Adipocyte (in vitro differentiated cells): ENCODE measurements at regions not wholly inside any gene's neighbourhood (a gene's known extent, or its start where the extent isn't known, plus 50 kb on each side); places are given as distances from the start of the nearest gene placed in this dataset.
A peak's percentile ranks its signal among the peaks of the same experiment; 100 is the strongest.

Experiments used
- DNase-seq: peaks from one replicate; pipeline ENCODE4 v3.0.0-alpha.2; 2015; ENCODE audit warnings: low read depth
- H3K27me3 ChIP-seq: replicated peaks from 2 replicates; pipeline ENCODE4 v1.7.0; 2013; ENCODE audit warnings: mild to moderate bottlenecking, low read length, moderate library complexity; ENCODE audit not compliant: control insufficient read depth, insufficient read depth
- H3K36me3 ChIP-seq: 2 replicates; pipeline ENCODE4 v1.7.0; 2013; ENCODE audit warnings: low read length, mild to moderate bottlenecking, moderate library complexity; ENCODE audit not compliant: control insufficient read depth, insufficient read depth, severe bottlenecking
- H3K4me1 ChIP-seq: 2 replicates; pipeline ENCODE4 v1.7.0; 2013; ENCODE audit warnings: mild to moderate bottlenecking, low read length, moderate library complexity; ENCODE audit not compliant: control insufficient read depth, insufficient read depth
- H3K4me3 ChIP-seq: 2 replicates; pipeline ENCODE4 v1.7.0; 2013; ENCODE audit warnings: mild to moderate bottlenecking, low read length, moderate library complexity
- H3K9ac ChIP-seq: 2 replicates; pipeline ENCODE4 v1.7.0; 2013; ENCODE audit warnings: mild to moderate bottlenecking, low read length, moderate library complexity
- H3K9me3 ChIP-seq: 2 replicates; pipeline ENCODE4 v1.7.0; 2013; ENCODE audit warnings: mild to moderate bottlenecking, low read length, moderate library complexity; ENCODE audit not compliant: control insufficient read depth

- Histone ChIP-seq H3K4me3 (no peak overlapping the region), H3K9me3 (no peaks in the 10 kb centered on the region), H3K4me1 (no peaks in the 10 kb centered on the region), H3K36me3 (no peaks in the 10 kb centered on the region), H3K27me3 (no peaks in the 10 kb centered on the region), H3K9ac (no peak overlapping the region)
- no peak for DNase-seq
These were observed 180.9 kb upstream of the GRIK2 start for GRCh38 chr6:101212640-101213039.

- no peak overlapping the region for H3K9ac ChIP-seq
- H3K36me3 ChIP-seq = no peaks in the 10 kb centered on the region
- no peak for DNase-seq
- H3K9me3 ChIP-seq = peaks cover 16% of the 10 kb centered on the region
- H3K4me3 ChIP-seq = no peak overlapping the region
- H3K4me1 ChIP-seq = no peaks in the 10 kb centered on the region
- H3K27me3 ChIP-seq = no peaks in the 10 kb centered on the region
These were observed 171.5 kb upstream of the GRIK2 start for GRCh38 chr6:101222007-101222406.

- no peak overlapping the region for H3K4me3 ChIP-seq
- H3K9ac ChIP-seq = no peak overlapping the region
- no peak for DNase-seq
- H3K27me3 ChIP-seq = no peaks in the 10 kb centered on the region
- H3K36me3 ChIP-seq = no peaks in the 10 kb centered on the region
- H3K4me1 ChIP-seq = no peaks in the 10 kb centered on the region
- peaks cover 16% of the 10 kb centered on the region for H3K9me3 ChIP-seq
These were observed 168.8 kb upstream of the GRIK2 start for GRCh38 chr6:101224751-101225150.

- no peak overlapping the region for H3K4me3 ChIP-seq
- H3K9ac ChIP-seq = no peak overlapping the region
- peaks cover 16% of the 10 kb centered on the region for H3K9me3 ChIP-seq
- no peaks in the 10 kb centered on the region for H3K4me1 ChIP-seq
- H3K27me3 ChIP-seq = no peaks in the 10 kb centered on the region
- peak; percentile 59 for DNase-seq
- H3K36me3 ChIP-seq = no peaks in the 10 kb centered on the region
These were observed 166.8 kb upstream of the GRIK2 start for GRCh38 chr6:101226677-101227135.

- Histone ChIP-seq H3K9ac (no peak overlapping the region), H3K36me3 (no peaks in the 10 kb centered on the region), H3K9me3 (no peaks in the 10 kb centered on the region), H3K4me3 (no peak overlapping the region), H3K27me3 (no peaks in the 10 kb centered on the region), H3K4me1 (no peaks in the 10 kb centered on the region)
- DNase-seq = no peak
These were observed 162.6 kb upstream of the GRIK2 start for GRCh38 chr6:101230866-101231265.

GRCh38 chr6:101231606-101232235 is 161.8 kb upstream of the GRIK2 start:
- H3K36me3 ChIP-seq = no peaks in the 10 kb centered on the region
- DNase-seq = no peak
- H3K9ac ChIP-seq = no peak overlapping the region
- H3K4me1 ChIP-seq = no peaks in the 10 kb centered on the region
- no peak overlapping the region for H3K4me3 ChIP-seq
- H3K9me3 ChIP-seq = no peaks in the 10 kb centered on the region
- H3K27me3 ChIP-seq = no peaks in the 10 kb centered on the region

GRCh38 chr6:101232961-101233360 is 160.5 kb upstream of the GRIK2 start:
- Histone ChIP-seq H3K36me3 (no peaks in the 10 kb centered on the region), H3K4me3 (no peak overlapping the region), H3K9ac (no peak overlapping the region), H3K27me3 (no peaks in the 10 kb centered on the region), H3K9me3 (no peaks in the 10 kb centered on the region), H3K4me1 (no peaks in the 10 kb centered on the region)
- DNase-seq = no peak

GRCh38 chr6:101236709-101237108 is 156.8 kb upstream of the GRIK2 start:
- no peaks in the 10 kb centered on the region for H3K27me3 ChIP-seq
- no peaks in the 10 kb centered on the region for H3K9me3 ChIP-seq
- no peaks in the 10 kb centered on the region for H3K36me3 ChIP-seq
- H3K9ac ChIP-seq = no peak overlapping the region
- no peak overlapping the region for H3K4me3 ChIP-seq
- no peaks in the 10 kb centered on the region for H3K4me1 ChIP-seq
- no peak for DNase-seq

GRCh38 chr6:101241442-101241841 is 152.1 kb upstream of the GRIK2 start:
- Histone ChIP-seq H3K9ac (no peak overlapping the region), H3K4me1 (no peaks in the 10 kb centered on the region), H3K4me3 (no peak overlapping the region), H3K27me3 (no peaks in the 10 kb centered on the region), H3K9me3 (peaks cover 3% of the 10 kb centered on the region), H3K36me3 (no peaks in the 10 kb centered on the region)
- DNase-seq = no peak

- H3K4me3 ChIP-seq = no peak overlapping the region
- no peak for DNase-seq
- H3K9ac ChIP-seq = no peak overlapping the region
- H3K27me3 ChIP-seq = no peaks in the 10 kb centered on the region
- H3K9me3 ChIP-seq = peaks cover 20% of the 10 kb centered on the region
- no peaks in the 10 kb centered on the region for H3K36me3 ChIP-seq
- no peaks in the 10 kb centered on the region for H3K4me1 ChIP-seq
These were observed 144.0 kb upstream of the GRIK2 start for GRCh38 chr6:101249470-101249869.

- Histone ChIP-seq H3K36me3 (no peaks in the 10 kb centered on the region), H3K9ac (no peak overlapping the region), H3K4me3 (no peak overlapping the region), H3K27me3 (no peaks in the 10 kb centered on the region), H3K4me1 (no peaks in the 10 kb centered on the region), H3K9me3 (peaks cover 5% of the 10 kb centered on the region)
- DNase-seq = no peak
These were observed 136.3 kb upstream of the GRIK2 start for GRCh38 chr6:101257163-101257562.

- H3K27me3 ChIP-seq = no peaks in the 10 kb centered on the region
- H3K9ac ChIP-seq = no peak overlapping the region
- peaks cover 5% of the 10 kb centered on the region for H3K9me3 ChIP-seq
- DNase-seq = no peak
- H3K36me3 ChIP-seq = no peaks in the 10 kb centered on the region
- H3K4me3 ChIP-seq = no peak overlapping the region
- no peaks in the 10 kb centered on the region for H3K4me1 ChIP-seq
These were observed 134.0 kb upstream of the GRIK2 start for GRCh38 chr6:101259505-101259904.
